ENCODE measurements at regions not wholly inside any gene's neighbourhood (a gene's known extent, or its start where the extent isn't known, plus 50 kb on each side); places are given as distances from the start of the nearest gene placed in this dataset.
A peak's percentile ranks its signal among the peaks of the same experiment; 100 is the strongest.

DNA sequence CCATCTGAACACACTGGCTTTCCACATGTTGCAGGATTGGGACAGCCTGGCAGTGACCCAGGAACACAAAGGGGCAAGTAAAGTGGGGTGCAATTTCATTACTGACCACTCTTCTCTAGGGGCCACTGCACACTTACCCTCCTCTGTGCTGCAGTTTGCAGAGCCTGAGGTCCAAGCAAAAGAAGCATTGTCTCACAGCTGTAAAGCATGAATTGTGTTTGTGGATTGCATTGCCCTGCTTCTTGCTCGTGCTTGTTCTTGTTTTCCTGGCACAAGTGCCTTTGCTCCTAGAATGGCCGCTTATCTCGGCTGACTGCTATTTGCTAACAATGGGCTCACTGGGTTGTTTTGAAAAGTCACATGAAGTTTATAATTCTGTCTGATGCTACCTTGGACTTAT lies 209.1 kb upstream of the JADE1 start:
- no peak for DNase-seq

DNA sequence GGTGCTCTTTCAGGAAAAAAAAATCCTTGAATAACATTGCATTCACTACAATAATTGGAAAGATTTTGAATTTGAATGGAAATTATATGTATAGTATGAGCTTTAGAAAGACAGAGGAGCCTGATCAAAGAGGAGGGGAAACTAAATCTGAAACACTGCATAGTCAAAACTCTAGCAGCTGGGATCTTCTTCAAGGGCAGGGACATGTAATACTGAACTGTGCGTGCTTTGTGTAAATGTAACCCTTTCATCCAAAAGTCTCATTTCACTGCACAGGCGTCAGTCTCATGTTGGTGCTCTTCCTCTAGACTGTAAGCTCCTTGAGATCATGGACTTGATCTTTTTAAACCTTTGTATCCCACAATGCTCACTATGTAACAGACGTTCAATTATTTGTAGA lies 212.0 kb upstream of the JADE1 start:
- no peak for DNase-seq

DNA sequence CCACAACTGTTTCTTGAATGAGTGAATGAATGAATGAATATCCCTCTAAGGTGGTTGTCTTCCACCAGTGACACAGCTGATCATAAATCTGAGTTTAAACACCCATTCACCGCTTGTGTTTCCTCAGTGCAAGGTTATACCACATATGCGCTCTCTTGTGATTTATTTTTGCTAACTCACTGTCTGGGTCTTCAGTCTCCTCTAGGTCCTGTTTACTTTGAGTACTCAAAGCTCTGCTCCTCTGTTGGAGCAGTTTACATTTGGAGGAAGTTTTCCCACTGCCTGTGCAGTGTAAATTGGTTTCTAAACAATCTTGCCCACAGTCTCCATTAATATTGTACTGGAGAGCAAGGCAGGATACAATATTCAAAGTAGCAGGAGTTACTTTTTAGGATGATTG lies 212.6 kb upstream of the JADE1 start:
- no peak for DNase-seq

DNA sequence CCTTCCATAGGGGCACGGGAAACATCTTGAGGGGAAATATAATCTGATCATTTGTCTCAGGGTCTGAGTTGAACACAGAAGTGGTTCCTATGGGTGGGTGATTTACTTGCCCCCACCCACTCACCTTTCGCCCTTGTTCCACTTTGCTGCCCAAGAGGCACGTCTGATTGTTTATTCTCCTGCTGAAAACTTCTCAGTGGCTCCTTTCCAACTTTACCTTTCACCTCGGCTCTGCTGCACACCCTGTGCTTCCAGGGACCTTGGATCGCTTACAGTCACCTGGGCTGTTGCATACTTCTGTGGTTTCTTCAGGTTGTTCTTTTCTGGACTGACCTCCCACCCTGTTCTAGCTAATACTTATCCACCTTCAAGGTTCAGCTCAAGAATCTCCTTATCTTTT lies 213.4 kb upstream of the JADE1 start:
- no peak for DNase-seq

DNA sequence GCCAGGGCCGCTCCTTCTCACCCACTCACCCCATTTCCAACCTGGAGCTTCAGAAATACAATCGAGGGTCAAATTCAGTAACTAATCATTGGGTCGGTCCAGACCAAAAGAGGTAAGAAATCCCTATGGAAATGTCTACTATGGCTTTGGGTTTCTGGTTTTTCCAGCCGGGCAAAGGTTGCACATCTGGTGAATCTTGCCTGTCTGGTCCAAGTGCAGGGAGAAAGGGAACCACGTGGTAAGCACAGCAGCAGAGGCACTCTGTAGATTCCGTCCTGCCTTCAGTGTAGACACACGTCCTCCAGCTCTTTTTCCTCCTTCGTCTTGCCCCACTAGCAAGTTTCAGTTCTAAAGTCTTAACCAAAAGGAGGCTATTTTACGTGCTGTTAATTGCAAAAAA lies 218.0 kb upstream of the JADE1 start:
- no peak for DNase-seq

GRCh38 chr4:128590773-128591172 lies 218.7 kb upstream of the JADE1 start:
- DNase-seq: no peak

DNA sequence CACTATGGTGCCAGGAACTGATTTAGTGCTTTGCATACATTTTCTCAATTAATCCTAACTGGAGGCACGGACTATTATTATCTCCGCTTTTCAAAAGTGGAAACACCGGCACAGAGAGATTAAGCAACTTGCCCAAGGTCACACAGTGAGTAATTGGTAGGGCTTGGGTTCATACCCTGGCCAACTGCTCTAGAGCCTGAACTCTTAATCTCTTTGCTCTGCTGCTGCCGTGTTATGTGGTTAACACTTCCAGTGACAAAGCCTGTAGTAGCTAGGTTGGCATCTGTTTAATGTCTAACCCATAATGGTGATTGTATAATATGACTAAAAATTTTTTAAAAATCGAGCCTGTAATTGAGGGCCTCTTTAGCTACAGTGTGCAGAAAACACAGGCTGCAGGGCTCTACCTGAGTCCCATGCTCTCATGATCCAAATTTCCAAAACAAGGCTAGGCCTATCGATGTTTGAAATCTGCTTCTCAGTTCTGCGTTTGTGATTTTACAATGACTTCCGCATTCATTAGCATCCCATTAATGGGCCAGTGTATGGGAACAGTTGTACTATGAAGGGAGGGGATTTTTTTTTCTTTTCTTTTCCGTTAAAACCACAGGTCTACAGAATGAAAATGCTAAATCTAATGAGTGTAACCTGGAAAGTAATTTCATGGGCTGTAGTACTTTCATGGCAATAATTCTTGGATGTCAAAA lies 219.3 kb upstream of the JADE1 start:
- no peak for DNase-seq

- no peak for DNase-seq
These were observed 220.0 kb upstream of the JADE1 start for GRCh38 chr4:128589384-128589965.

DNA sequence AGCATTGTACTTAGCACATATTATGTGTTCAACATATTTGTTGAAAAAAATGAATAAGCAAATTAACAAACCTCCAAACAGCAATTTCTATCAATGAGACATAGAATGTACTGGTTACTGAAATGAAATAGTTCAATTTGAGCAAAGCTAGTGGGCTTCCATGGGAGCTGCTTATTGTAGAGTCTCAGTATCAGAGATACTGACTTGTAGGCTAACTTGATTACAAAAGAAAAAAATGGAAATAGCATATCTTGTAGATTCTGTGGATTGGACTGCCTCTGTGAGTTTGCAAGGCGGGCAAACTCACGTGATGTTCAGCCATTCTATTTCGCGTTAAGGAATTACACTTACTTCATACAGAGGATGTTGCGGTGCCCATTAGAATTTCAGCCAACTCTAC lies 222.1 kb upstream of the JADE1 start:
- no peak for DNase-seq

DNA sequence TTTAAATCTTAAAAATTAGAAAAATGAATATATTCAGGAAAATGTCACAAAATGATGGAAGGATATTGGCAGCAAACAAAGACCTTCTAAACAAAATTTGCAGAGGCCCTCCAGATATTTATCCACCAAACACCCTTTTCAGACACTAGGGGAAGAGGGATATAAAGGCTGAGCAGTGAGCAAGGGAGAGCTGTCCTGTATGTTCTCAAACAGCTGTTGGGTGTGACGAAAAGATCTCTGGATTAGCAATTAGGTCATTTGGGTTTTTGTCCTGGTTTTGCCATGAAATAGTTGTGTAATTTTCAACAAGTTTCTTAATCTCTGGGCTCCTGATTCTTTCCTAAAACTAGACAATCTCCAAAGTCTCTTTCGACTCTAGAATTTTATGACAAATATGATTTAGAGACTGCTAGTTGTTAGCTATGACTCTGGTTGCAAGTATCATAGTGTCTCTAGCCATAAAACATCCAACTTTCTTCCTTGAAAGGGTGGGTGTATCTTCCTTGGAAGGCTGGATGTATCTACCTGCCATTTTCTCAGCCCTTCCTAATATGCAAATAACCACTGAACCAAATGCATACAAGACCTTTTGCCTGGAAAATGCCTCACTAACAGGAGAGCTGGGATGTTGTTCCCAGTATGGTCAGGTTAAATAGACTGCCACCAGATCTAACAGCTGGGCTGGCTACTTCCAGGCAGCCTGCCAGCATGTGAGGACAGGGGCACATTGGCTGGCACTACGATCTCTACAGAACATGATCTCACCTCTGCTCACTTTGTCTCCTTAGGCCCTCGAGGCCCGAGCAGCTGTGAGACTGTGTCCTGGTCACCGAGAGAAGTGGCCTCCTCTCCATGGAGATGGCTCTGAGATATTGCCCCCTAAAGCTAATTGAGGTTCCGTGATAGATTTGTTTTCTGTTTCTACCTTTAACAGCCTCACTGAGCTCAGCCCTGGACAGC lies 225.5 kb upstream of the JADE1 start:
- no peak for DNase-seq

DNA sequence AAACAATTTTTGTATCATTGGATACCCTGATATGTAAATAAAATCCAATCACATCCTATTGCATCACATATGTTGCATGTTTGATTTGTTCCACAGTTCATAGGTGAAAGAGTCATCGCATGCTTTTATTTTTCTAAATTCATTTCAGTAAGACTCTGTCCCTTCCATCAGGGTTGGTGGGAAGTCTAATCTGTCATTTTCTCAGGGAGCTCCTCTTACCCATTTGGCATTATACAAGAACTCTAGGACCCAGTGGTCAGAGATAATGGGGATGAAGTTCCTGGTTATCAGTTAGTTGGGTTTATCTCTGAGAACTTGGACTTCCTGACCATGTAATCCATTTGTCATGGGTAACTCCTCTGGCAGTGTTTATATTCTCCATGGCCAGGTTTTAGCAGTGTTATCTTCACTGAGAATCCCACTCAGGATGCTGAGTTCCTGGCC lies 227.1 kb upstream of the JADE1 start:
- no peak for DNase-seq

- no peak for DNase-seq
These were observed 230.2 kb upstream of the JADE1 start for GRCh38 chr4:128579154-128579853.

- peak; percentile 39 for DNase-seq
These were observed 234.8 kb upstream of the JADE1 start for GRCh38 chr4:128574706-128575105.

- DNase-seq: no peak
These were observed 235.6 kb upstream of the JADE1 start for GRCh38 chr4:128573781-128574508.

- DNase-seq: no peak
These were observed 236.7 kb upstream of the JADE1 start for GRCh38 chr4:128572778-128573241.

GRCh38 chr4:128571747-128572146 lies 237.8 kb upstream of the JADE1 start:
- no peak for DNase-seq

- no peak for DNase-seq
These were observed 239.0 kb upstream of the JADE1 start for GRCh38 chr4:128570387-128570975.

- no peak for DNase-seq
These were observed 242.8 kb upstream of the JADE1 start for GRCh38 chr4:128566693-128567092.

DNA sequence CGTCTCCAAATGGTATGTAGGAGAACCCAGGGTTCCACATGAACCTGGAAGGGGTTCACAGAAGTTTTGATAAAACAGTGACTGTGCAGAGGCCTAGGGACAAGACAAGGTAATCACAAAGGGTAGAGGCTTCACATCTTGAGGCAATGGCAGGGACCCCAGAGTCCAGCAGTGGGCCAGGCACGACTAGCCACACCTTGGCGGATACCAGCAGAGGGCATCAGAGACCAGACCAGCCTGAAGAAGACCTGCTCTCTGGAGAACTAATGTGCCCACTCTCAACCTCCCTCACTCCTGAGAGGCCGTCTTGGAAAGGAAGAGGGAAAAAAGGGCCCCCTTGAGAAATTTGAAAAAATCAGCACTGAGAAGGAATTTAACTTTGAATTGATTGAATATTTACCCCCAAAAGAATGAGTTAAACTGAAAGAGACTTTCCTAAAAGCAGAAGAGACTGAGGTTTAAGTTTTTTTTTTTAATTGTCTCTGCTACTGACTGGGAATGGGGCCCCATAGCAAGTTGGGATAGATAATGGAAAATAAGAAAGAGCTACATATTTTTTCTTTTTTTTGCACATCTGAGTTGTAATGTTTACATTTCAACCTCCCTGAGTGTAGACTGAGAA lies 243.8 kb upstream of the JADE1 start:
- peak; percentile 3 for DNase-seq

GRCh38 chr4:128565054-128565453 lies 244.4 kb upstream of the JADE1 start:
- no peak for DNase-seq

GRCh38 chr4:128564081-128564630 lies 245.3 kb upstream of the JADE1 start:
- no peak for DNase-seq

Measured in T-helper 9 cell (primary cell).